ENCODE measurements at regions not wholly inside any gene's neighbourhood (a gene's known extent, or its start where the extent isn't known, plus 50 kb on each side); places are given as distances from the start of the nearest gene placed in this dataset.

DNA sequence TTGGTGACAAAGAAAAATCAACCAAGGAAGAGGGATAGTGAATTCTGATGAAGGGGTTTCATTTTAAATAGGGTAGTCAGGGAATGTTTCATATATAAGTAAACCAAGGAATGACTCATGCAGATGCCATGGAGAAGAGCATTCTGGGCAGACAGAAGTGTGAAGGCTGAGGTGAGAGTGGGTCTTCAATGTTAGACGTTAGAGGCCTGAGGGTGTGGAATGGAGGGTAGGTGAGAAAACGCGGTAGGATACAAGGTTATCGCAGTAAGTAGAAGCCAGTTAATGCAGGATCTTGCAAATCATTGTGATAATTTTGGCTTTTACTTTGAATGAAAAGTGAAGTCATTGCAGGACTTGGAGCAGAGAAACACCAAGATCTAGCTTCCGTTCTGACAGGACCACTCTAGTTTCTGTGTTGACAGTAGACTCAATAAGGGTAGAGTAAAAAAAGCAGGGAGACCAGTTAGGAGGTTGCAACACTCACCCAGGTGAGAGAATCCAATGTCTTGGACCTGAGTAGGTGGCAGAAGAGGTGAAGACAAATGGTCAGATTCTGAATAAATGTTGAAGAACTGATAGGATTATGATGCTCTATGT is 225.2 kb upstream of the TMTC4 start:
- H3K4me3 Mint-ChIP-seq, result no peak overlapping the region
- H3K27ac Mint-ChIP-seq, result no peak overlapping the region
- H3K36me3 Mint-ChIP-seq (ENCODE audit: low read depth), result no peaks in the 10 kb centered on the region
- H3K4me1 Mint-ChIP-seq (ENCODE audit: low read depth), result no peaks in the 10 kb centered on the region
- H3K27me3 Mint-ChIP-seq (ENCODE audit: low read depth), result no peaks in the 10 kb centered on the region
- no peaks in the 10 kb centered on the region for H3K9me3 Mint-ChIP-seq

DNA sequence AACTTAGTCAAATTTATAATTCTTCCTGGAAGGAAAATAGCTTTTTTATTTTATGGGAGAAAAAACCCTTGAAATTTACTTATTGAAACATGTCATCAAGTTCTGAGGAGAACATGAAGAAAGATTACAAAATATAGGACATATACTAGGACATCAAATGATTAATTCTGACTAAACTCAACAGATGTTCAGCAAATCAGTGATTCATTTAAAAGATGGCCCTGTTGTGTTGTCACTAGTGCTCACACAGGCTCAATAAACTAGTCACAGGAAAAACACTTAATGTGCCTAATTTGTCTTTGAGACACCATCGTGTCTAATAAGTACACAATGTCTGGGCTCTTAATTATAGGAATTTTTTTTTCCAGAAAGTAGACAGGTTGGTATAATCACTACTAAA is 223.8 kb upstream of the TMTC4 start:
- Mint-ChIP-seq H3K4me3 (no peak overlapping the region), H3K27me3 (ENCODE audit: low read depth) (no peaks in the 10 kb centered on the region), H3K4me1 (ENCODE audit: low read depth) (no peaks in the 10 kb centered on the region), H3K27ac (no peak overlapping the region), H3K36me3 (ENCODE audit: low read depth) (no peaks in the 10 kb centered on the region), H3K9me3 (no peaks in the 10 kb centered on the region)

DNA sequence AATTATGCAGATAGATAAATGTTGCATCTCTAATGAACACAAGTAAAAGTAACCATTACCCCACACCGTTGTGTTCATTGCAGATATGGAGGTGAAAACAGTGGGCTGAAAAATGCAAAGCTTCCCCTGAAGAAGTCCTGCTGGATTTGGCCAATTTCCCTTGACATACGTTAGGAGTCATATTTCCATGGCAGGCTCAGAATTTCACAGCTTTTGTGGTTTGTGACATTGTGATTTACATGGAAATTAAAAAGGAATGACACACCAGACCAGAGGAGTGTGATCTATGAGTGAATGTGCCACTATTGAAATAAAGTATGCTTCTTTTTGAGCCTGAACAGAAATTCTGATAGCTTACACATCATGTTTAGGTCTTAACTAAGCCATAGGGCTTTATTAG is 221.1 kb upstream of the TMTC4 start:
- Mint-ChIP-seq H3K4me1 (ENCODE audit: low read depth) (no peaks in the 10 kb centered on the region), H3K36me3 (ENCODE audit: low read depth) (no peaks in the 10 kb centered on the region), H3K27ac (no peak overlapping the region), H3K4me3 (no peak overlapping the region), H3K9me3 (no peaks in the 10 kb centered on the region), H3K27me3 (ENCODE audit: low read depth) (no peaks in the 10 kb centered on the region)

DNA sequence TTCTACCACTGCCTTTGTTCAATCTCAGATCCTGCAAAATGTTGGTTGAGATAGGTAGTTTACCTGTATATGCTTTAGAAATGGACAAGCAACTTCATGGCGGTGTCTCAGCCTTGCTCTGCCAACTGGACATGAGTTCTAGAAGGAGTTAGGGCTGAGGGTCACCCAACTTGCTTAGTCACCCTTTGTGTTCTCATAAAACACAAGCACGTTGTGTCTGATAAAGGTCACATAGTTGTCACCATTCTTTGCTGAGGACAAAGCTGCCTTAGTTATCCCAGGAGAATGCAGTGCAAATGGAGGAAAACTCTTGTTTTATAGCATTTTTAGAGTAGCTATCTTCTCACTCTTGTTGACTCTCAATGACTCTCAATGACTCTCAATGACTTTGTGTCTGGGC is 218.4 kb upstream of the TMTC4 start:
- no peaks in the 10 kb centered on the region for H3K9me3 Mint-ChIP-seq
- H3K36me3 Mint-ChIP-seq (ENCODE audit: low read depth), result no peaks in the 10 kb centered on the region
- no peak overlapping the region for H3K4me3 Mint-ChIP-seq
- no peaks in the 10 kb centered on the region for H3K27me3 Mint-ChIP-seq (ENCODE audit: low read depth)
- H3K4me1 Mint-ChIP-seq (ENCODE audit: low read depth), result no peaks in the 10 kb centered on the region
- H3K27ac Mint-ChIP-seq, result no peak overlapping the region

DNA sequence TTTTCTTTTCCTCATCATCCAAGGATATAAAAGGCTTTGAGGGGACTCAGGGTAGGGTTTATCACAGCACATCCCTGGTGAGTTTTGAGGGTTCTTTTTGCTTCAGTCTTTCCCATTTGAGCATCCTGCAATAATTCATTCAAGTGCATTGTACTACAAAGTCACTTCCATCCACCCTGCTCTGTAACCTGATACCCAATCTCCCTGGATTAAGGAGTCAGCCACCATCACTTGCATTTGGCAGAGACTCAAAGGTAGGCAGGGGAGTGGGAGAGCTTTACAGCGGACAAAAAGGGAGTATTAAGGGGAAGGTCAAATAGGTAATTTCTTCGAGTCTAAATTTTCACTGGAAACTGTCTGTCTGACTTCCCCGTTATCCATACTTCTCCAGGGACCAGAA is 216.1 kb upstream of the TMTC4 start:
- no peaks in the 10 kb centered on the region for H3K4me1 Mint-ChIP-seq (ENCODE audit: low read depth)
- no peaks in the 10 kb centered on the region for H3K27me3 Mint-ChIP-seq (ENCODE audit: low read depth)
- H3K36me3 Mint-ChIP-seq (ENCODE audit: low read depth), result no peaks in the 10 kb centered on the region
- no peak overlapping the region for H3K27ac Mint-ChIP-seq
- no peaks in the 10 kb centered on the region for H3K9me3 Mint-ChIP-seq
- H3K4me3 Mint-ChIP-seq, result no peak overlapping the region

DNA sequence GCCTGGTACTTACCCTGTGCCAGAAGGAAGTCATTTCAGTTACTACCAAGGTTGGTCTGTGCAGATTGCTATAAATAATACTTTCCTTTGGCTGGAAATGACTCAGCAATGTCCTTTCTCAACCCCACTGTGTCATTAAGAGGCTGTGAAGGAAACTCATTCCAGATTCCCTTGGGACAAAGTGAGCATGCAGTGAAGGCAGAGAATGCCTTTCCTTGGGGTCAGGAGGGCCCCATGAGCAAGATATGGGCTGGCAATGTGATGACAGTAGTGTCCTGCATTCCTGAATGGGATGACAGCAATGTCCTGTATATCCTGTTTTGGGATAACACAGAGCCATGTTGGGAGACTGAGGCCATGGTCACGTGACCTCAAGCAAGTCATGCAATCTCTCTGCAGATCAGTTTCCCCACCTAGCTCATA is 213.1 kb upstream of the TMTC4 start:
- Mint-ChIP-seq H3K27ac (no peak overlapping the region), H3K36me3 (ENCODE audit: low read depth) (no peaks in the 10 kb centered on the region), H3K27me3 (ENCODE audit: low read depth) (no peaks in the 10 kb centered on the region), H3K9me3 (no peaks in the 10 kb centered on the region), H3K4me1 (ENCODE audit: low read depth) (no peaks in the 10 kb centered on the region), H3K4me3 (no peak overlapping the region)

DNA sequence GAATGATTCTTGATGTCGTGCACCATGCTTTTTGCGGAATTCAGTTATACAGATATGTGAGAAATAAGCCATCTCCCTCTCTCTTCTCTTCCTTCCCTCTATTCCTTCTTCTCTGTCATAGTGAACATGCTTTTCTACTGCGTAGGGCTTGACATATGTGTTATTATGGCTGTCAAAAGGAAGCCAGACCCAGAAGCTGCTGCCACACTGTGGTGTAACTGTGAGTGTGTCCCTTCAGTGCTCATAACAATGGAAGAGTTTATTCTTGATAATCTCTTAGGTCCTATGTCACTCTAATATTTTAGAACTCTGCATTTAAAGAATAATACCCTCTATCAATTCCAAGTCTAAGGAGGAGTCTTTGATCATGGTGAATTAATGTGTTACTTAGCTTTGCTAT is 208.9 kb upstream of the TMTC4 start:
- no peak overlapping the region for H3K4me3 Mint-ChIP-seq
- H3K9me3 Mint-ChIP-seq, result no peaks in the 10 kb centered on the region
- peaks cover 9% of the 10 kb centered on the region for H3K27me3 Mint-ChIP-seq (ENCODE audit: low read depth)
- H3K4me1 Mint-ChIP-seq (ENCODE audit: low read depth), result no peaks in the 10 kb centered on the region
- H3K36me3 Mint-ChIP-seq (ENCODE audit: low read depth), result no peaks in the 10 kb centered on the region
- H3K27ac Mint-ChIP-seq, result no peak overlapping the region

DNA sequence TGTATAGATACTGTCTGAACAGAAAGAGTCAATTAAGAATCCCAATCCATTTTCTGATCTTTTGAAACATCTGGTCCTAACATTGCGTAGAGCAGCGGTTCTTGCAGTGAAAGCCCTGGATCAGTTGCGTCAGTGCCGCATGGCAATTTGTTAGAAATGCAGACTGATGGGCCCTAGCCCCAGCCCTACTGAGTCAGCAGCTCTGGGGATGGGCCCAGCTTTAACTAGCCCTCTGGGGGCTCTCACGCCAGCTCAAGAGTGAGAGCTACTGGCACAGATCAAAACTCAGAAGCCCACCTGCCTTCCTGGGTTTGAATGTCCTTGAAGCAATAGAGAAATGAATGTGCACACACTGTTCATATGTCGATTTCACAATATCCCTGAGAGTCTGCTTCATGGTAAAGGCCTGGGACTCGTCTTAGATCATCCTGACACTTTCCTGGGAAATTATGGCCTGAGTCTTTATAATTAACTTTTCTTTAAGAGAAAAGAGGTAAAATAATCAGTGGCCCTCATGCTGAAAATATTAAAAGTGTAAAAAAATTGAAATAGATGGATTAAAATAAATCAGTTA is 206.8 kb upstream of the TMTC4 start:
- Mint-ChIP-seq H3K27ac (no peak overlapping the region), H3K9me3 (peaks cover 3% of the 10 kb centered on the region), H3K27me3 (ENCODE audit: low read depth) (peaks cover 9% of the 10 kb centered on the region), H3K4me3 (no peak overlapping the region), H3K4me1 (ENCODE audit: low read depth) (peaks cover 1% of the 10 kb centered on the region), H3K36me3 (ENCODE audit: low read depth) (peaks cover 2% of the 10 kb centered on the region)

DNA sequence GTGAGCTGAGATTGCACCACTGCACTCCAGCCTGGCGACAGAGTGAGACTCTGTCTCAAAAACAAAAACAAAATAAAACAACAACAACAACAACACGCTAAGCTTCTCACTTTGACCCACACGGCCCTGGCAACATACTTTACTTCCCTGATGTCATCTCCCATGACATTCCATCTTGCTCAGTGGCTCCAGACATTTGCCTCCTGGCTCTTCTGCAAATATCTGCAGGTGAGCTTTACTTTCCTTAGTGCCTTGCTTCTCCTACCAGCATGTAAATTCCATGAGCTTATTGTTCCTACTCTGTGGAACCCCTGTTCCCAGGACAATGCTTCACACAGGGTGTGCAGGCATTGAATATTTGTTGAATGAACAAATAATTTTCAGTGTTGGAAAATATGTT is 205.6 kb upstream of the TMTC4 start:
- peaks cover 9% of the 10 kb centered on the region for H3K27me3 Mint-ChIP-seq (ENCODE audit: low read depth)
- peaks cover 7% of the 10 kb centered on the region for H3K9me3 Mint-ChIP-seq
- no peak overlapping the region for H3K27ac Mint-ChIP-seq
- no peak overlapping the region for H3K4me3 Mint-ChIP-seq
- peaks cover 11% of the 10 kb centered on the region for H3K4me1 Mint-ChIP-seq (ENCODE audit: low read depth)
- peaks cover 2% of the 10 kb centered on the region for H3K36me3 Mint-ChIP-seq (ENCODE audit: low read depth)

DNA sequence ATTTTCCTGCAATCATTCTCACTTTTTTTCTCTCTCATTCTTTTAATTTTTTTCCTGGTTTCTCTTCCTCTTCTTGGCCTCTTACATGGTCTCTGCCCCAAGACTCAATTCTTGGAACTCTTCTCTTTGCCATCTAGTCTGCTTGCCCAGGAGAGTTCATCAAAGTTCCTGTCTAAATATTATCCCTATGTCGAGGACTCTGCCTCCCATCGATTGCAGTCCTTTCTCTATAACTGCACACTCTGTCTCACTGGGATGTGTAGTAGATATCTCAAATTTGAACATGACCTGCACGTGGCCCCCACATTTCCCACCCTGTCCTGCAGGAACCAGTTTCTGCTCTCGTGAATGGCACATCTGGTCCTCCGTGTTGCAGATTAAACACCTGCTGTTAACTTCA is 204.7 kb upstream of the TMTC4 start:
- H3K4me3 Mint-ChIP-seq, result no peak overlapping the region
- H3K27ac Mint-ChIP-seq, result no peak overlapping the region
- H3K9me3 Mint-ChIP-seq, result peaks cover 7% of the 10 kb centered on the region
- H3K36me3 Mint-ChIP-seq (ENCODE audit: low read depth), result peaks cover 2% of the 10 kb centered on the region
- H3K4me1 Mint-ChIP-seq (ENCODE audit: low read depth), result peaks cover 13% of the 10 kb centered on the region
- H3K27me3 Mint-ChIP-seq (ENCODE audit: low read depth), result peaks cover 9% of the 10 kb centered on the region

DNA sequence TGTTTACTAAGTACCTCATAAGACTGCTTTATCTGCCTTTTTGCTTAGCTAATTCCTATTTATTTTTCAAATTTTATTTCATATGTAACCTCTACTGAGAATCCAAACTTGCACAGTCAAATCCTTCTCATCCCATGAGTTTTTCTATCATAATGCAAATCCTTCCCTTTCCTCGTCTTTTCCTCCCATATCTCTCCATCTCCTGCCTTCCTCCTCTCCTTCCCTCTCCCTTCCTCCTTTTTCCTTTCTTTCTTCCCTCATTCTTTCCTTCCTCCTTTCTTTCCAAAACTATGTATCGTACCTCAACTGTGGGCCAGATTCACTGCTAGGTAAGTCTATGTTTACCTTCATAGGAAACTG is 201.4 kb upstream of the TMTC4 start:
- no peak overlapping the region for H3K4me3 Mint-ChIP-seq
- peaks cover 9% of the 10 kb centered on the region for H3K27me3 Mint-ChIP-seq (ENCODE audit: low read depth)
- H3K36me3 Mint-ChIP-seq (ENCODE audit: low read depth), result peaks cover 2% of the 10 kb centered on the region
- peaks cover 13% of the 10 kb centered on the region for H3K4me1 Mint-ChIP-seq (ENCODE audit: low read depth)
- peak overlapping the region; percentile 1 for H3K27ac Mint-ChIP-seq
- H3K9me3 Mint-ChIP-seq, result peaks cover 7% of the 10 kb centered on the region

DNA sequence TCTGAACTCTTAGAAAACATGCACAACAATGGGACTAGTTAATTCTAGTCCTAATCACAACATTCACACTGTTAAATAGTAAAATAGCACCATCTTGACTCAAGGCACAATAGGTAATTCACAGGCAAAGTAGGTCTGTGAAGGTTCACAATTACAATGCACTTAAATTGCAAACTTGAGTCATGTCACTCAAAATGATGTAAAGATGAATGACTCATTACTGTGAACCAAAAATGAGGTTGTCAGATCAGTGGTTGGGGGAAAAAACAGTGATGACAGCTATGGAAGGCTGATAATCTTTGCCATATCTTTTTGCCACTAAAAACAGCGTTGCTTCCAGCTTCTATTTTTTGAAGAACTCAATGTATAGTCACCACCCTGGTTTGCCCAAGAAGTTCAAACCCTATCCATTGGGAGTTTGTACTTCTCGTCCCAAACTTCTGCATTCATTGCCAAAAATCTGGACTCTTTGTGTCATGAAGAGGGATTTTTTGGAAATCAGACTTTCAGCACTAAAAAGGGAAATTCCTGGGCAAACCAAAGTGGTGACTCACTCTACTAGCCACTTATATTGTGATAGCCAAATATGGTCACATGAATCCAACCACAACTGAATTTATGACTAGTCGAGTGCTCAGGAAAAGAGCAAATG is 200.9 kb upstream of the TMTC4 start:
- peak overlapping the region; percentile 58 for H3K27ac Mint-ChIP-seq
- peaks cover 13% of the 10 kb centered on the region for H3K4me1 Mint-ChIP-seq (ENCODE audit: low read depth)
- H3K9me3 Mint-ChIP-seq, result peaks cover 7% of the 10 kb centered on the region
- peaks cover 5% of the 10 kb centered on the region for H3K27me3 Mint-ChIP-seq (ENCODE audit: low read depth)
- no peak overlapping the region for H3K4me3 Mint-ChIP-seq
- peaks cover 2% of the 10 kb centered on the region for H3K36me3 Mint-ChIP-seq (ENCODE audit: low read depth)

DNA sequence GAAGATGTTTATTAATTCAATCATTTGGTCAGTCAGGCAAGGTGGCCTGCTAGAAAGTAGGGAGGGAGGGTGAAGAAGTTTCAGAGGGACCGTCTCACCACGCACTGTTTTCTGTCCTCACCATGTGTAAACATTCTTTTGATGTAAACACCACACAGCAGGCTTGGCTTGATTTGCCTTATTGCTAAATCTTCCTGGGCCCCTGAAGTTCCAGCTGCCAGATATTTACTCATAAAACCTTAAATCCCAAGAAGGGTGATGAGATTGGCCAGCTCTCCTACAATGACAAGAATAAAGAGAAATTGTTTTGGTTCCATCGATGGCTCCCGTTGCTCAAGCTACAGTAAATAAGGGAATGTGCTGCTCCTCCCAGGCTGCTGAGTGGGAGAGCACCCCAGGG is 198.2 kb upstream of the TMTC4 start:
- peaks cover 11% of the 10 kb centered on the region for H3K9me3 Mint-ChIP-seq
- no peaks in the 10 kb centered on the region for H3K27me3 Mint-ChIP-seq (ENCODE audit: low read depth)
- peaks cover 13% of the 10 kb centered on the region for H3K4me1 Mint-ChIP-seq (ENCODE audit: low read depth)
- H3K4me3 Mint-ChIP-seq, result no peak overlapping the region
- no peak overlapping the region for H3K27ac Mint-ChIP-seq
- peaks cover 2% of the 10 kb centered on the region for H3K36me3 Mint-ChIP-seq (ENCODE audit: low read depth)

DNA sequence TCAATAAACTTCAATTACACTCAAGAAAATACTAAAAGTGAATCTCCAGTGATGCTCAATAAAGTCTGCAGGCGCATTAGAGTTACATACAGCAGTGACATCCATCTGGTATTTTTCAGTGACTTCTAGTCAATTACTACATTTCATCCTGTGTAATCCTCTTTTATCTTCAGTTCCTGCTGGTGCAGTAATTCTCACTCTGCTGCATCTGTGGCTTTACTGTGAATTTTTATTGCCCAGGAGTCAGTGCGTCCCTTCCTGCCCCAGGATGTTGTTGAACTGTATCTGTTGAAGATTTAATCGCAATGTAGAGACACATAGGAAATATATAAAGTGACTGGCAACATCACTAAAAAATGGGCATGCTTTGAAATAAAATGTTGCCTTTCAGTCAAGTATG is 196.3 kb upstream of the TMTC4 start:
- H3K27ac Mint-ChIP-seq, result no peak overlapping the region
- peaks cover 7% of the 10 kb centered on the region for H3K4me1 Mint-ChIP-seq (ENCODE audit: low read depth)
- H3K36me3 Mint-ChIP-seq (ENCODE audit: low read depth), result no peaks in the 10 kb centered on the region
- peaks cover 17% of the 10 kb centered on the region for H3K9me3 Mint-ChIP-seq
- H3K27me3 Mint-ChIP-seq (ENCODE audit: low read depth), result no peaks in the 10 kb centered on the region
- H3K4me3 Mint-ChIP-seq, result no peak overlapping the region

DNA sequence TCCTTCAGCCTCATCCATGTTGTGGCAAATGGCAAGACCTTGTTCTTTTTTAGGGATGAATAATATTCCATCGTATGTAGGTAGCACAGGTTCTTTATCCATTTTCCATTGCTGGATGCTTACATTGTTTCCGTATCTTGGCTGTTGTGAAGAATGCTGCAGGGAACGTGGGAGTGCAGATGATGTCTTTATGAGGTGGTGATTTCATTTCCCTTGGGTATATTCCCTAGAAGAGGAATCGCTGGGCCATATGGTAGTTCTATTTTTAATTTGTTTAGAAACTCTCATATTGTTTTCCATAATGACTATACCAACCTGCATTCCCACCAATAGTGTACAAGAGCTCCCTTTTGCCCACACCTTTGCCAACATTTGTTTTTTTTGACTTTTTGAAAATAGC is 186.3 kb upstream of the TMTC4 start:
- Mint-ChIP-seq H3K27ac (no peak overlapping the region), H3K4me1 (ENCODE audit: low read depth) (no peaks in the 10 kb centered on the region), H3K9me3 (peaks cover 4% of the 10 kb centered on the region), H3K36me3 (ENCODE audit: low read depth) (no peaks in the 10 kb centered on the region), H3K4me3 (no peak overlapping the region), H3K27me3 (ENCODE audit: low read depth) (no peaks in the 10 kb centered on the region)

Measured in T-helper 1 cell treated with Interleukin-12 subunit alpha and Interleukin-12 subunit beta and Interleukin-4 antibody, amounts not matched to agents 30 μg/mL and 1 μg/mL, for 36 hours (primary cell).